Adrenal gland (tissue), 9 donors: ENCODE measurements at regions not wholly inside any gene's neighbourhood (a gene's known extent, or its start where the extent isn't known, plus 50 kb on each side); places are given as distances from the start of the nearest gene placed in this dataset.

Source experiments
- DNase-seq, 7 donors: peaks; one replicate each; pipeline ENCODE4 v3.0.0-alpha.2; 2019 to 2020
- H3K27ac ChIP-seq, 5 donors: fragments of 200-600 bp; sonication (generic) in 4 of 5; 1 replicate in 3 of 5; 2 replicates in 2 of 5; pipeline versions ENCODE4 v1.5.1 to v1.8.0; 2016 to 2020; ENCODE audit warnings: mild to moderate bottlenecking in 1 of 5
- H3K27me3 ChIP-seq: fragments of 200-600 bp; 2 replicates; pipeline ENCODE4 v1.8.0; 2021
- H3K36me3 ChIP-seq, 2 donors: fragments of 200-600 bp; replicated peaks in 1 of 2; 1 replicate in 1 of 2; 2 replicates in 1 of 2; pipeline versions ENCODE4 v1.5.1 to v1.8.0; 2018 to 2022
- H3K4me1 ChIP-seq, 2 donors: fragments of 200-600 bp; replicated peaks in 1 of 2; 1 replicate in 1 of 2; 2 replicates in 1 of 2; pipeline versions ENCODE4 v1.5.1 to v1.8.0; 2018 to 2021
- H3K4me3 ChIP-seq, 4 donors: fragments of 200-600 bp; sonication (generic) in 3 of 4; one replicate each; pipeline ENCODE4 v1.5.1; 2016 to 2018
- H3K9me3 ChIP-seq, 3 donors: fragments of 200-600 bp; sonication (generic) in 1 of 3; replicated peaks in 1 of 3; 1 replicate in 2 of 3; 2 replicates in 1 of 3; pipeline versions ENCODE4 v1.5.1 to v1.8.0; 2016 to 2021
- CTCF ChIP-seq, 6 experiments: fragments of 450-650 bp in 4 of 6; fragments of 200-600 bp in 2 of 6; sonication (generic) in 1 of 6; IDR thresholded peaks; 1 replicate in 5 of 6; 2 replicates in 1 of 6; pipeline versions ENCODE4 v1.5.1 to v1.8.0; 2016 to 2021; ENCODE audit warnings: antibody characterized with exemption in 6 of 6, mild to moderate bottlenecking in 2 of 6, moderate library complexity in 1 of 6
- POLR2A ChIP-seq, 2 donors: fragments of 450-650 bp; IDR thresholded peaks; one replicate each; pipeline ENCODE4 v1.6.1; 2017; ENCODE audit warnings: antibody characterized with exemption in 2 of 2, mild to moderate bottlenecking in 2 of 2, moderate library complexity in 1 of 2
- WGBS, 4 donors: extraction: QIAGEN DNeasy Blood & Tissue Kit in 2 of 4; methylation state at CpG; one replicate each; pipeline versions ENCODE4 v1.1.5 to v1.1.7; 2013 to 2017; 5-methylcytosine and 5-hydroxymethylcytosine counted together
- intact Hi-C, 2 donors: fragments of 100-400 bp; cut with DNase I; formaldehyde crosslinking; loops; one replicate each; pipeline versions ENCODE4 v1.14.1 to v1.15.0; 2022 to 2023
- donor health status: healthy with polysubstance abuse.
- donor health status: Bipolar disorder and iron deficiency.
- donor health status: DM: yes; HTN: yes; CAD: no.
- donor health status: DM: no; HTN: no; CAD: no.
- donor health status: DM: no; HTN: no; CAD: no.

DNA sequence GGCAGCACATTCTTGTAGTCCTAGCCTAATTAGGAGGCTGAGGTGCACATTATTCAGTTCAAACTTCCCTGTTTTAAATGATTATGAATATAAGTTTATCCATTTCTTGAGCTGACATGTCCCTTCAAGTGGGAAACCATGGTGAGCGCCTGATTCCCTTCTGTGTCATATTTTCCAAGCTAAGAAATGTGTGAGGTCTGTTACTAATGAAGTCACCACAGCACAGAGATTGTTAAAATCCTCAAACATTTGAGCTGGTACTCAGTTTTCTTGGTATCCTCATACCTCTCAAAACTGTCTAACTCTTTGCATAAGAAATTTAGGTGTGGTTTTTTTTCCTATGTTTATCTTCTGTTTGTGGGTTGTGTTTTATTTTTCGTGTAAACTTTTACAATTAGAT is 926.8 kb downstream of the GATA3 start:
- intact Hi-C loops = no loop called here
- DNase-seq = no peak
- H3K36me3 ChIP-seq = no peaks in the 10 kb centered on the region
- no peaks in the 10 kb centered on the region for H3K4me1 ChIP-seq
- H3K4me3 ChIP-seq = no peak overlapping the region
- 57 to 76% (median 66%) methylated on average over 2 of the region's 2 CpGs for WGBS, 4 donors
- TF ChIP-seq CTCF (IDR thresholded peaks at IDR 0.05) (no peak), POLR2A (IDR thresholded peaks at IDR 0.05) (no peak)
- no peaks in the 10 kb centered on the region for H3K27me3 ChIP-seq
- H3K27ac ChIP-seq = no peak overlapping the region
- H3K9me3 ChIP-seq = peaks cover 0 to 4% (median 0%) of the 10 kb centered on the region in 3 donors

DNA sequence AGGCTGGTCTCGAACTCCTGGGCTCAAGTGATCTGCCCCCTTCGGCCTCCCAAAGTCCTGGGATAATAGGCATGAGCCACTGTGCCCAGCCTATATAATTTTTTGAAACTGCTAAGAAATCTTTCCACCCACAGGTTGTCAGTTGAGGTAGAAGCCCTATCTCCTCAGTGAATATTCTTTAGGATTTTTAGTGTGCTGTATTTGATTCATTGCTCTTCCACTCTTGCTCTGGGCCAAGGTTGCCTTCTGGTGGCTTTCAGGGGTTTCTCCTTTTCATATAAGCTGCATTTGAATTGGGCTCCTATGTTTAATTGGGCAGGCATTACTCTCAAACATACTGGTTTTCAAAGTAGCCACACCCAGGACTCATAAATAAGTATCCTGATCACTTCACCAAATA is 931.2 kb downstream of the GATA3 start:
- Histone ChIP-seq H3K27ac (no peak overlapping the region), H3K27me3 (no peaks in the 10 kb centered on the region), H3K9me3 (peaks cover 0 to 4% (median 0%) of the 10 kb centered on the region in 3 donors), H3K36me3 (no peaks in the 10 kb centered on the region), H3K4me3 (no peak overlapping the region), H3K4me1 (no peaks in the 10 kb centered on the region)
- intact Hi-C loops = no loop called here
- no peak for TF ChIP-seq POLR2A (IDR thresholded peaks at IDR 0.05)
- TF ChIP-seq CTCF (IDR thresholded peaks at IDR 0.05) = no peak
- DNase-seq = no peak
- whole genome bisulfite sequencing, 4 donors = 90 to 95% (median 95%) methylated on average over 2 of the region's 2 CpGs

- Histone ChIP-seq H3K36me3 (no peaks in the 10 kb centered on the region), H3K27ac (no peak overlapping the region), H3K4me3 (no peak overlapping the region), H3K9me3 (no peaks in the 10 kb centered on the region), H3K27me3 (no peaks in the 10 kb centered on the region), H3K4me1 (no peaks in the 10 kb centered on the region)
- 75 to 85% (median 77%) methylated on average over 6 of the region's 6 CpGs for WGBS, 4 donors
- DNase-seq = no peak
- intact Hi-C loops = no loop called here
- TF ChIP-seq POLR2A (IDR thresholded peaks at IDR 0.05) = no peak
- no peak for TF ChIP-seq CTCF (IDR thresholded peaks at IDR 0.05)
These were observed 932.5 kb downstream of the GATA3 start for GRCh38 chr10:8986975-8987374.

DNA sequence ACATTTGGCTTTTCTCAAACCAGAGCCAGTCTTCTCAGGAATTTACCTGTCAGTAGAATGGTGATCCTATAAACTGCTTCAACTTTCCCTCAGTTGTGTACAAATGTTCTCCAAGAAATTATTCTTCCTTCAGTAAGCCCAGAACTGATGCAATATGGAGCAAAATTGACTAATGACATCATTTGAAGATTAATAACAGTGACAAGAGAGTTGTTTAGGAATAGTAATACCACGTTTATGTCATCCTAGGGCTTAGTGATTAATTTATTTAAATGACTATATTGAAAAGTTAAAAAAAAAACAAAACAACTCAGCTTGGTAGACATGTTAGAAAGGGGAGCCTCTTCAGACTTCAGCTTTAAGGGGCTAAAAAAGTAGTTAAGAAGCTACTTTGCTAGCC is 933.2 kb downstream of the GATA3 start:
- 0 to 34% (median 13%) methylated on average over 1 of the region's 1 CpG for WGBS, 4 donors

More for the DNA sequence above, 933.2 kb downstream of the GATA3 start:
- no peak for DNase-seq
- TF ChIP-seq CTCF (IDR thresholded peaks at IDR 0.05) = no peak
- TF ChIP-seq POLR2A (IDR thresholded peaks at IDR 0.05) = no peak
- intact Hi-C loops = no loop called here
- H3K4me1 ChIP-seq = no peaks in the 10 kb centered on the region
- no peaks in the 10 kb centered on the region for H3K9me3 ChIP-seq
- H3K4me3 ChIP-seq = no peak overlapping the region
- H3K36me3 ChIP-seq = no peaks in the 10 kb centered on the region
- no peak overlapping the region for H3K27ac ChIP-seq
- no peaks in the 10 kb centered on the region for H3K27me3 ChIP-seq
